KOPT-K1 (cell line): ENCODE measurements at regions not wholly inside any gene's neighbourhood (a gene's known extent, or its start where the extent isn't known, plus 50 kb on each side); places are given as distances from the start of the nearest gene placed in this dataset.

Experiments used
- H3K27ac ChIP-seq: fragments of 200-600 bp; sonication (generic); 2 replicates; pipeline ENCODE4 v1.5.1; 2016; ENCODE audit warnings: antibody characterized with exemption, mild to moderate bottlenecking, low read depth, low read length; ENCODE audit not compliant: poor library complexity, severe bottlenecking
- H3K36me3 ChIP-seq: fragments of 200-600 bp; sonication (generic); 2 replicates; pipeline ENCODE4 v1.5.1; 2017; ENCODE audit warnings: antibody characterized with exemption, mild to moderate bottlenecking, low read length, moderate library complexity; ENCODE audit not compliant: insufficient read depth
- H3K9me3 ChIP-seq: fragments of 200-600 bp; sonication (generic); 2 replicates; pipeline ENCODE4 v1.5.1; 2017; ENCODE audit warnings: antibody characterized with exemption, low read length, mild to moderate bottlenecking; ENCODE audit not compliant: insufficient read depth, poor library complexity, severe bottlenecking

DNA sequence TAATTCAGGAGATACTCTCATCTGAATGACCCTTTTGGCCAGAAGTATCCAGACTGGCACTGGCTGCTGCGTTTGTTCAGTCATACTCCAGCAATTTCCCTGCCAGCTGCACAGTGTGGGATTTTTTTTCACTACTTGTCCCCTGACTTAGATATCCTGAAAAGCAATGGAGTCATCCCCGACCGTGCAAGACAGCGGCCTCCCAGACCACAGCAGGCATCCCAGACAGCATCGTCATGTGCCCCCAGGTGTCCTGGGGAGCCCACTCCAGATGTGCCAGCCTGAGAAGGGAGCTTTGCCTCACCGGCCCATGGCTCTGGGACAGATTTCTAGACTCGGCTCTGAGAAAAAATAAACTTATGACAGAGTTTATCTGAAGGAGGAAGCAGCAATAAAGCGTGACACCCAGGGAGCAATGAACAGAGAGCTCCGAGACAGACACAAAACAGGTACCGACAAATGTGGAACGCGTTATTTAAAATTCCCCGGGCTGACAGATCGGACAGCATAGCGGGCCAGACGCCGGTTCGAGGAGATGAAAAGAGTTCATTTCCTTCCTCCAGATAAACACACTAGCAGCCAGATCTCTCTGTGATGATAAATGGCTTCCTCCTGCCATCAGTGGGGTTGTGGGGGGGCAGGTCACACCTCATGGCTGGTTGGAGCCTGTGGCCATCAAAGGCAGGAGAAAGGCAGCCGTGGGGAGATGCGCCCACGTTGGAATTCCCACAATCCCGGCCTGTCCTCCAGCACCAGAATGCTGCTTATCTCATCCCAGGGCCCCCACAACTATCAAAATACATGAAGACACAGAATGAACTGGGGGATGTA is 106.4 kb upstream of the FGF3 start:
- H3K27ac ChIP-seq, result no peak overlapping the region
- no peaks in the 10 kb centered on the region for H3K9me3 ChIP-seq
- H3K36me3 ChIP-seq, result no peaks in the 10 kb centered on the region

DNA sequence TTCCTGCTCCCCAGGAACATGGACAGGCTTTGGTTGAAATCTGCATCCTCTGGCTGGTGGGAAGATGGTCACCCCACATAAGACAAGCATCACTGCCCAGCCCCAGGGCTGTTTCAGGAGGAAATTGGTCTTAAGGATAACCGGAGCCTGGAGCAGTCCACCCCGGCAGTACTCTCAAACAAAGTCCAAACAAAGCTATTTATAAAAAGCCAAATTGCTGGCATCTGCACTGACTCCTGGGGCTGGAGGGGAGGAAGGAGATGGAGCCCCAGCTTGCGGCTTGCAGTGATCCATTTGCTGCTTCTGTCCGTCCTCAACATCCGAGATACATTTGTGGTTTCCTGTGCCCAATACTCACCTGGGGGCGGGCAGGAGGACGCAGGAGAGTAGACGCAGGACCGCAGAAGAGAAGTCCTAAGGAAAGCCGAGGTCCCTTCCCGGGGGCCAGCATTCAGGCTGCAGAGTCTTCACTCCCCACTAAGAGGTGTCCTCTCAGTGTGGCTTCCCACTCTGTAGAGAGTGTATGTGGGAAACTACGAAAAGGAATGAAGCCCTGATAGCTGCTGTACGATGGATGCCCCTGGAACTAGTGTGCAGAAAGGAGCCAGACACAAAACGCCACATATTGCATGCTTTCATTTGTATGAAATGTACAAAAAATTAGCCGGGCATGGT is 107.3 kb upstream of the FGF3 start:
- Histone ChIP-seq H3K27ac (no peak overlapping the region), H3K36me3 (no peaks in the 10 kb centered on the region), H3K9me3 (no peaks in the 10 kb centered on the region)

DNA sequence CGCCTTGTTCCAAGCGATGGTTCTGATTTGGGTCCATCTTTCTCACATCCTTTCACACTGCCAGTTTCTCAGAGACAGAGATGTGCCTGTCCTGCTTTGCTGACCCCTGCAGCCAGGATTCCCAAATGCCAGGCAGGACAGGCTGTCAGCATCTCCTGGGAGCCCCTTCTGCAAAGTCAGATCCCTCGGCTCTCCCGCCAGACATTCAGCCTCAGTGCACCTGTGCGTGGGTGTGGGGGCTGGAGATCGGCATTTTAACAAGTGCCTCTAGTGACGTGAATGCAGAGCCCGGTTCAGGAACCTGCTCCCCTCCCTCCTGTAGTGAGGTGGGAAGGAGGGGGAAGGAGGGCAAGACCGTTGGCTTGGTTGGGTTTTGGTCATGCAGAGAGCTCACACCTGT is 108.9 kb upstream of the FGF3 start:
- Histone ChIP-seq H3K9me3 (no peaks in the 10 kb centered on the region), H3K36me3 (no peaks in the 10 kb centered on the region), H3K27ac (no peak overlapping the region)

DNA sequence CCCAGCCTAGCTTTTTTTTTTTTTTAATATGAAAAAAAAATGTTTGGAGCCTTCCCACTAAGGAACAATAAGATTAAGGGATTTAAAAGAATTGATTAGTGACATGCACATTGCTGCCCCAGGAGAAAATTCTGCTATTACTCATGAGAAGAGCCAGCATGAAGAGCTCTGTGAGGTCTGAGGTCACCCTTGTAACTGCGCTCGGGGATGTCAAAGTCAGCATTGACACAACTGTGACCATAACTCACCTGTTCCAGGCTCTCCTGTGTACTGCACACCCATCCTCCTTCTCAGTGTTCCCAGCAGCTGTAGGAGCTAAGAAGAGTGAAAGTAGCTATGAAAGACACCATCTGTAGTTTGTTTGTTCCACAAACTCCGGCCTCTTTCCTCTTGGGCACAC is 109.8 kb upstream of the FGF3 start:
- H3K27ac ChIP-seq, result no peak overlapping the region

GRCh38 chr11:69930081-69931059 is 111.2 kb upstream of the FGF3 start:
- H3K9me3 ChIP-seq, result no peaks in the 10 kb centered on the region
- no peaks in the 10 kb centered on the region for H3K36me3 ChIP-seq
- H3K27ac ChIP-seq, result no peak overlapping the region

More for the DNA sequence above, 109.8 kb upstream of the FGF3 start:
- Histone ChIP-seq H3K36me3 (no peaks in the 10 kb centered on the region), H3K9me3 (no peaks in the 10 kb centered on the region)

- Histone ChIP-seq H3K27ac (no peak overlapping the region), H3K9me3 (no peaks in the 10 kb centered on the region), H3K36me3 (no peaks in the 10 kb centered on the region)
Measured at GRCh38 chr11:69931060-69931910, 112.1 kb upstream of the FGF3 start.

GRCh38 chr11:69931994-69932910 is 113.0 kb upstream of the FGF3 start:
- Histone ChIP-seq H3K36me3 (no peaks in the 10 kb centered on the region), H3K9me3 (no peaks in the 10 kb centered on the region), H3K27ac (no peak overlapping the region)

DNA sequence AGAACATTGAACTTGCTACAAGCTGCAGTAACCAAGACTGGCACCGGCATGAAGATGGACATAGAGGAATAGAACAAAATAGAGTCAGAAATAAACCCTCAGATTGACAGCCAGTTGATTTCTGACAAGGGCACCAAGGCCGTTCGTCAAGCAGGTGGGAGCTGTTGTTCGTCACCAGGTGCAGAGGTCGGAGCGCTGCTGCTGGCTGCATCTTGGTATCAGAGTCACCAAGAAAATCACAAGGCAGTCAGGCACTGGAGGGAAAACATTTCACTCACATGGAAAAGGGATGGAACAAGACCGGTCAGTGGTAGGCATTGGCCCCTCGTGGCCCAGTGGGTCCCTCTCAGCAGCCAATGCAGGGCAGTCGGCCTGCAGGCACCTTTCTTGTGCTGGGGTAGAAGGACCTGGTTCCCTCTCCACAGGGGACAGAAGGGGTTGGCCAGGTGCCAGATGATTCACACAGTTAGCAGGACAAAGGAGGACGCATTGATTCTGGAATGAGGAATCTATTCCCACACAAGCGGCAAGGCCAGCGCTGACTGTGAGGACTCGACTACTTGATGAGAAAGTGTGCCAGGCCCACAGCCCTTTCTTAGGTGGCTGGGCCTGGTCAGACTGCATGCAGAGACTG is 115.8 kb upstream of the FGF3 start:
- H3K36me3 ChIP-seq, result no peaks in the 10 kb centered on the region
- no peaks in the 10 kb centered on the region for H3K9me3 ChIP-seq
- no peak overlapping the region for H3K27ac ChIP-seq

DNA sequence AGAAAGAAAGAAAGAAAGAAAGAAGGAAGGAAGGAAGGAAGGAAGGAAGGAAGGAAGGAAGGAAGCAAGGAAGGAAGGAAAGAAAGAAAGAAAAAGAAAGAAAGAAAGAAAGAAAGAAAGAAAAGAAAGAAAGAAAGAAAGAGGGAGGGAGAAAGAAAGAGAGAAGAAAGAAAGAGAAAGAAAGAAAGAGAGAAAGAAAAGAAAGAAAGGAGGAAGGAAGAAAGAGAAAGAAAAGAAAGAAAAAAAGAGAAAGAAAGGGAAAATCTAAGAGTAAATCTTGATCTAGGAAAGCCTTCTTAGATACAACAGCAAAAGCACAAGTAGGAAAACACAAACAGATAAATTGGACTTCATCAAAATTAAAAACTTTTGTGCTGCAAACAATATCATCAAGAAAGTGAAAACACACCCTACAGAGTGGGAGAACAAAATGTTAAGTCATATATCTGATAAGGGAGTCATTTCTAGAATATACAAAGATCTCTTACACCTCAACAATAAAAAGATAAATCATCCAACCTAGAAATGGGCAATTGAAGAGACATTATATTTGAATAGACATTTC is 116.8 kb upstream of the FGF3 start:
- Histone ChIP-seq H3K36me3 (no peaks in the 10 kb centered on the region), H3K27ac (no peak overlapping the region), H3K9me3 (no peaks in the 10 kb centered on the region)

DNA sequence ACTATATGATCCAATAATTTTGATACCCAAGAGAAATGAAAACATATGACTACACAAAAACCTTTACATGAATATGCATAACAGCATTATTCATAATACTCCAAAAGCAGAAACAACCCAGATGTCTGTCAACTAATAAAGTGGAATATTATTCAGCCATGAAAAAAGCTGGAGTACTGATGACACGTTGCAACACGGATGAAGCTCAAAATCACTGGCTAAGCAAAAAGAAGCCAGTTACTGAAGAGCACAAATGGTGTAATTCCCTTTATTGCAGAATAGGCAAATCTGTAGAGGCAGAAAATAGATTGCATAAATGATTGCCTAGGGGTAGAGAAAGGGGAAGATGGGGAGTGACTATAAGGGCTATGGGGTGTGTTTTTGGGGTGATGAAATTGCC is 117.6 kb upstream of the FGF3 start:
- H3K36me3 ChIP-seq, result no peaks in the 10 kb centered on the region
- no peaks in the 10 kb centered on the region for H3K9me3 ChIP-seq

DNA sequence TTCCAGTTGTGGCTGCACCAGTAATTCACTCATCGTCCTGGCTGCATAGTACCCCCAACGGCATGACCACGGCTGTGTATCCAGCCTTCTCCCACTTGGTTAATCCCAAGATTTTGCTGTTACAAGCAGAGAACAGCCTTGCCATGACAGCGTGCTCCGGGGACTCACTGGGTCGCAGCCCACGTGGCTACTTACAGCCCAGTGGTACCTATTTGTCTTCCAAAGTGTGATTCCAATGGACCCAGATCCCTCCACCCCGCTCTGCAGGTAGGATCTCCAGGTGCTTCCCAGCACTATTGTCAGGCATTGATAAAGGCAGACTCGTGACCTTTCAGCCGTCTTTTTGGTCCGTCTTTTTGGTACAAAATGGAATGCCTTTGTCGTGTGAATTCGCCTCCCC is 119.0 kb upstream of the FGF3 start:
- Histone ChIP-seq H3K36me3 (no peaks in the 10 kb centered on the region), H3K27ac (no peak overlapping the region), H3K9me3 (no peaks in the 10 kb centered on the region)

More for the DNA sequence above, 117.6 kb upstream of the FGF3 start:
- no peak overlapping the region for H3K27ac ChIP-seq

GRCh38 chr11:69939551-69940245 is 120.5 kb upstream of the FGF3 start:
- no peak overlapping the region for H3K27ac ChIP-seq
- H3K36me3 ChIP-seq, result no peaks in the 10 kb centered on the region
- H3K9me3 ChIP-seq, result no peaks in the 10 kb centered on the region
